HAP-1 (cell line): ENCODE measurements at regions not wholly inside any gene's neighbourhood (a gene's known extent, or its start where the extent isn't known, plus 50 kb on each side); places are given as distances from the start of the nearest gene placed in this dataset.

Experiments used
- DNase-seq, 2 experiments: peaks; one replicate each; pipeline ENCODE4 v3.0.0-alpha.2; 2016 to 2020; ENCODE audit warnings: low spot score in 2 of 2
- H3K27me3 ChIP-seq: fragments of 250-450 bp; sonication (Bioruptor Pico); 2 replicates; pipeline ENCODE4 v1.5.1; 2020; ENCODE audit warnings: low read depth, mild to moderate bottlenecking, moderate library complexity
- H3K36me3 ChIP-seq: fragments of 250-450 bp; sonication (Bioruptor Pico); replicated peaks from 2 replicates; pipeline ENCODE4 v1.5.1; 2020; ENCODE audit warnings: mild to moderate bottlenecking
- H3K4me1 ChIP-seq: fragments of 250-450 bp; sonication (Bioruptor Pico); 2 replicates; pipeline ENCODE4 v1.5.1; 2020; ENCODE audit warnings: mild to moderate bottlenecking
- H3K4me3 ChIP-seq: fragments of 250-450 bp; sonication (Bioruptor Pico); 2 replicates; pipeline ENCODE4 v1.5.1; 2020; ENCODE audit warnings: mild to moderate bottlenecking, moderate library complexity
- H3K9me3 ChIP-seq: fragments of 250-450 bp; sonication (Bioruptor Pico); 2 replicates; pipeline ENCODE4 v1.5.1; 2020; ENCODE audit warnings: mild to moderate bottlenecking, moderate library complexity
- in situ Hi-C: fragments of 300-500 bp; cut with MboI; formaldehyde crosslinking; loops from 3 replicates; pipeline ENCODE4 v1.14.3; 2020; ENCODE audit warnings: low sequenced_read_pairs, inconsistent platforms, mixed read lengths

GRCh38 chr5:109951348-109951747 is 261.6 kb downstream of the MAN2A1 start:
- Histone ChIP-seq H3K4me1 (no peaks in the 10 kb centered on the region), H3K36me3 (no peaks in the 10 kb centered on the region), H3K4me3 (no peak overlapping the region), H3K27me3 (no peaks in the 10 kb centered on the region), H3K9me3 (no peaks in the 10 kb centered on the region)
- in situ Hi-C loops, result no loop called here
- DNase-seq, result no peak

- Histone ChIP-seq H3K4me3 (no peak overlapping the region), H3K4me1 (no peaks in the 10 kb centered on the region), H3K36me3 (no peaks in the 10 kb centered on the region), H3K27me3 (no peaks in the 10 kb centered on the region), H3K9me3 (no peaks in the 10 kb centered on the region)
- DNase-seq, result no peak
- in situ Hi-C loops, result no loop called here
Observed at GRCh38 chr5:109951758-109952157, 262.0 kb downstream of the MAN2A1 start.

GRCh38 chr5:109953761-109954160 is 264.0 kb downstream of the MAN2A1 start:
- Histone ChIP-seq H3K36me3 (no peaks in the 10 kb centered on the region), H3K4me1 (no peaks in the 10 kb centered on the region), H3K9me3 (no peaks in the 10 kb centered on the region), H3K4me3 (no peak overlapping the region), H3K27me3 (no peaks in the 10 kb centered on the region)
- no peak for DNase-seq
- in situ Hi-C loops, result no loop called here

- H3K9me3 ChIP-seq, result no peaks in the 10 kb centered on the region
- in situ Hi-C loops, result no loop called here
- H3K27me3 ChIP-seq, result no peaks in the 10 kb centered on the region
- H3K4me1 ChIP-seq, result no peaks in the 10 kb centered on the region
- no peak for DNase-seq
- no peaks in the 10 kb centered on the region for H3K36me3 ChIP-seq
- no peak overlapping the region for H3K4me3 ChIP-seq
Observed at GRCh38 chr5:109956884-109957283, 267.2 kb downstream of the MAN2A1 start.

- Histone ChIP-seq H3K9me3 (no peaks in the 10 kb centered on the region), H3K27me3 (peaks cover 2% of the 10 kb centered on the region; the same call in 1 of the 2 replicates), H3K4me3 (no peak overlapping the region), H3K36me3 (no peaks in the 10 kb centered on the region), H3K4me1 (no peaks in the 10 kb centered on the region)
- in situ Hi-C loops, result no loop called here
- DNase-seq, result no peak
Observed at GRCh38 chr5:109958082-109958481, 268.4 kb downstream of the MAN2A1 start.

GRCh38 chr5:109959652-109960051 is 269.9 kb downstream of the MAN2A1 start:
- no peaks in the 10 kb centered on the region for H3K9me3 ChIP-seq
- in situ Hi-C loops, result no loop called here
- no peak overlapping the region for H3K4me3 ChIP-seq
- no peak for DNase-seq
- no peaks in the 10 kb centered on the region for H3K4me1 ChIP-seq
- H3K27me3 ChIP-seq, result peaks cover 2% of the 10 kb centered on the region; the same call in 1 of the 2 replicates
- no peaks in the 10 kb centered on the region for H3K36me3 ChIP-seq

- Histone ChIP-seq H3K36me3 (no peaks in the 10 kb centered on the region), H3K9me3 (no peaks in the 10 kb centered on the region), H3K4me1 (no peaks in the 10 kb centered on the region), H3K27me3 (peaks cover 2% of the 10 kb centered on the region; the same call in 1 of the 2 replicates), H3K4me3 (no peak overlapping the region)
- in situ Hi-C loops, result no loop called here
- DNase-seq, result no peak
Observed at GRCh38 chr5:109961751-109962150, 272.0 kb downstream of the MAN2A1 start.

- H3K27me3 ChIP-seq, result peaks cover 2% of the 10 kb centered on the region; the same call in 1 of the 2 replicates
- DNase-seq, result no peak
- H3K4me3 ChIP-seq, result no peak overlapping the region
- in situ Hi-C loops, result no loop called here
- H3K4me1 ChIP-seq, result no peaks in the 10 kb centered on the region
- no peaks in the 10 kb centered on the region for H3K36me3 ChIP-seq
- no peaks in the 10 kb centered on the region for H3K9me3 ChIP-seq
Observed at GRCh38 chr5:109962882-109963603, 273.3 kb downstream of the MAN2A1 start.

GRCh38 chr5:109964136-109964535 is 274.4 kb downstream of the MAN2A1 start:
- H3K9me3 ChIP-seq, result no peaks in the 10 kb centered on the region
- H3K4me1 ChIP-seq, result no peaks in the 10 kb centered on the region
- no peak for DNase-seq
- H3K27me3 ChIP-seq, result peaks cover 2% of the 10 kb centered on the region; the same call in 1 of the 2 replicates
- H3K36me3 ChIP-seq, result no peaks in the 10 kb centered on the region
- no peak overlapping the region for H3K4me3 ChIP-seq
- in situ Hi-C loops, result no loop called here

GRCh38 chr5:109965634-109966033 is 275.9 kb downstream of the MAN2A1 start:
- Histone ChIP-seq H3K27me3 (peaks cover 2% of the 10 kb centered on the region; the same call in 1 of the 2 replicates), H3K36me3 (no peaks in the 10 kb centered on the region), H3K4me1 (no peaks in the 10 kb centered on the region), H3K9me3 (no peaks in the 10 kb centered on the region), H3K4me3 (no peak overlapping the region)
- no peak for DNase-seq
- in situ Hi-C loops, result no loop called here

GRCh38 chr5:109971968-109972367 is 282.2 kb downstream of the MAN2A1 start:
- in situ Hi-C loops, result no loop called here
- Histone ChIP-seq H3K4me3 (no peak overlapping the region), H3K9me3 (no peaks in the 10 kb centered on the region), H3K4me1 (no peaks in the 10 kb centered on the region), H3K27me3 (no peaks in the 10 kb centered on the region), H3K36me3 (no peaks in the 10 kb centered on the region)
- DNase-seq, result no peak

GRCh38 chr5:109981979-109982378 is 292.3 kb downstream of the MAN2A1 start:
- H3K36me3 ChIP-seq, result no peaks in the 10 kb centered on the region
- no peaks in the 10 kb centered on the region for H3K9me3 ChIP-seq
- 0 out of 2 replicates have a peak, but pooled peaks cover 2% of the 10 kb centered on the region for H3K27me3 ChIP-seq
- DNase-seq, result no peak
- in situ Hi-C loops, result no loop called here
- no peak overlapping the region for H3K4me3 ChIP-seq
- no peaks in the 10 kb centered on the region for H3K4me1 ChIP-seq

GRCh38 chr5:109982966-109983534 is 293.3 kb downstream of the MAN2A1 start:
- Histone ChIP-seq H3K4me1 (no peaks in the 10 kb centered on the region), H3K27me3 (0 out of 2 replicates have a peak, but pooled peaks cover 2% of the 10 kb centered on the region), H3K9me3 (no peaks in the 10 kb centered on the region), H3K4me3 (no peak overlapping the region), H3K36me3 (no peaks in the 10 kb centered on the region)
- in situ Hi-C loops, result no loop called here
- DNase-seq, result no peak

- H3K36me3 ChIP-seq, result no peaks in the 10 kb centered on the region
- no peak for DNase-seq
- 0 out of 2 replicates have a peak, but pooled peaks cover 5% of the 10 kb centered on the region for H3K27me3 ChIP-seq
- in situ Hi-C loops, result no loop called here
- no peaks in the 10 kb centered on the region for H3K9me3 ChIP-seq
- H3K4me3 ChIP-seq, result no peak overlapping the region
- H3K4me1 ChIP-seq, result no peaks in the 10 kb centered on the region
Observed at GRCh38 chr5:109986726-109987125, 297.0 kb downstream of the MAN2A1 start.
